ENCODE measurements at regions not wholly inside any gene's neighbourhood (a gene's known extent, or its start where the extent isn't known, plus 50 kb on each side); places are given as distances from the start of the nearest gene placed in this dataset.

DNA sequence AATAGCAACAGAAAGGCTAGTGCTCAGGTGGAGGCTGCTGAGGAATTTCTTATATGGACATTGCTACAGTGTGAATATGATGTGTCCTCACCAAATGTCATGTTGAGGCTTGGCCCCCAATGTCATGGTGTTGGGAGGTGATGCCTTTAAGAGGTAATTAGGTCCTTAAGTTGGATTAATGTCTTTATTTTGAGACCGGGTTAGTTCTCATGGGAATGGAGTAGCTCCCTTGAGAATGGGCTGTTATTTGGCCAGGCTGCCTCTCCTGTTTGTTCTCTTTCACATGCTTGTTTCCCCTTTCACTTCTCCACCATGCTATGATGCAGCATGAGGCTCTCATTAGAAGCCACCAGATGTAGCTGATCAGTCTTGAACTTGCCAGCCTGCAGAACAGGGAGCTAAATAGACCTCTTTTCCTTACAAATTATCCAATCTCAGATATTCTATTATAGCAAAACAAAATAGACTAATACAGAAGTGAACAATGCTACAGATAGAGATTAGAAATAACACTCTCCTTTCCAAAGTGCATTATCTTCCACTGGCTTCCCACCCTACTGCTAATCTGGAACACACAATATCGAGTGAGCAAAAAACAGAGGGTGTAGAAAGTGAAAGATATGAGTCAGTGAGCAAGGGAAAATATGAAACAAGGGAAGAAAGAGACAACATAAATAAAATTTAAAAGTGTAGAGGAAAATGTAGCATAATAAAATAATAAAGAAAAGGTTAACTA lies 160.2 kb downstream of the NTMT2 start:
- TF ChIP-seq, protein P1, sequence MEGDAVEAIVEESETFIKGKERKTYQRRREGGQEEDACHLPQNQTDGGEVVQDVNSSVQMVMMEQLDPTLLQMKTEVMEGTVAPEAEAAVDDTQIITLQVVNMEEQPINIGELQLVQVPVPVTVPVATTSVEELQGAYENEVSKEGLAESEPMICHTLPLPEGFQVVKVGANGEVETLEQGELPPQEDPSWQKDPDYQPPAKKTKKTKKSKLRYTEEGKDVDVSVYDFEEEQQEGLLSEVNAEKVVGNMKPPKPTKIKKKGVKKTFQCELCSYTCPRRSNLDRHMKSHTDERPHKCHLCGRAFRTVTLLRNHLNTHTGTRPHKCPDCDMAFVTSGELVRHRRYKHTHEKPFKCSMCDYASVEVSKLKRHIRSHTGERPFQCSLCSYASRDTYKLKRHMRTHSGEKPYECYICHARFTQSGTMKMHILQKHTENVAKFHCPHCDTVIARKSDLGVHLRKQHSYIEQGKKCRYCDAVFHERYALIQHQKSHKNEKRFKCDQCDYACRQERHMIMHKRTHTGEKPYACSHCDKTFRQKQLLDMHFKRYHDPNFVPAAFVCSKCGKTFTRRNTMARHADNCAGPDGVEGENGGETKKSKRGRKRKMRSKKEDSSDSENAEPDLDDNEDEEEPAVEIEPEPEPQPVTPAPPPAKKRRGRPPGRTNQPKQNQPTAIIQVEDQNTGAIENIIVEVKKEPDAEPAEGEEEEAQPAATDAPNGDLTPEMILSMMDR (IDR thresholded peaks at IDR 0.05), result no peak
- no peak for TF ChIP-seq POLR2A (IDR thresholded peaks at IDR 0.05)
